RWPE1 (cell line): ENCODE measurements at regions not wholly inside any gene's neighbourhood (a gene's known extent, or its start where the extent isn't known, plus 50 kb on each side); places are given as distances from the start of the nearest gene placed in this dataset.
A peak's percentile ranks its signal among the peaks of the same experiment; 100 is the strongest.

Source experiments
- CTCF ChIA-PET: fragments of 350-600 bp; sonication (Branson Sonifier 250); formaldehyde crosslinking; extraction: SDS; loops from one replicate; lab custom pipeline; 2021; lab: Yijun Ruan, JAX
- POLR2A ChIA-PET: fragments of 400-600 bp; formaldehyde crosslinking; extraction: SDS; loops from one replicate; lab custom pipeline; 2020; ENCODE audit warnings: antibody characterized with exemption; ENCODE audit not compliant: low non-redundant PET; lab: Yijun Ruan, JAX
- DNase-seq: peaks from one replicate; pipeline ENCODE4 v3.0.0; 2012; ENCODE audit warnings: low spot score
- H3K27ac ChIP-seq: fragments of 450-650 bp; 2 replicates; pipeline ENCODE4 v1.5.1; 2017
- TF ChIP-seq, protein P1 (sequence below): fragments of 450-650 bp; conservative IDR thresholded peaks from 2 replicates; pipeline ENCODE4 v1.5.1; 2017; ENCODE audit warnings: low read depth, mild to moderate bottlenecking

- no peak for DNase-seq
- TF ChIP-seq, protein P1, sequence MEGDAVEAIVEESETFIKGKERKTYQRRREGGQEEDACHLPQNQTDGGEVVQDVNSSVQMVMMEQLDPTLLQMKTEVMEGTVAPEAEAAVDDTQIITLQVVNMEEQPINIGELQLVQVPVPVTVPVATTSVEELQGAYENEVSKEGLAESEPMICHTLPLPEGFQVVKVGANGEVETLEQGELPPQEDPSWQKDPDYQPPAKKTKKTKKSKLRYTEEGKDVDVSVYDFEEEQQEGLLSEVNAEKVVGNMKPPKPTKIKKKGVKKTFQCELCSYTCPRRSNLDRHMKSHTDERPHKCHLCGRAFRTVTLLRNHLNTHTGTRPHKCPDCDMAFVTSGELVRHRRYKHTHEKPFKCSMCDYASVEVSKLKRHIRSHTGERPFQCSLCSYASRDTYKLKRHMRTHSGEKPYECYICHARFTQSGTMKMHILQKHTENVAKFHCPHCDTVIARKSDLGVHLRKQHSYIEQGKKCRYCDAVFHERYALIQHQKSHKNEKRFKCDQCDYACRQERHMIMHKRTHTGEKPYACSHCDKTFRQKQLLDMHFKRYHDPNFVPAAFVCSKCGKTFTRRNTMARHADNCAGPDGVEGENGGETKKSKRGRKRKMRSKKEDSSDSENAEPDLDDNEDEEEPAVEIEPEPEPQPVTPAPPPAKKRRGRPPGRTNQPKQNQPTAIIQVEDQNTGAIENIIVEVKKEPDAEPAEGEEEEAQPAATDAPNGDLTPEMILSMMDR = no peak
- ChIA-PET POLR2A (no interaction called here), CTCF (interaction anchor here (0.7 kb wide), 1 partner anchor 7 kb away, joined by 3 read pairs; no protein-coding TSS in a partner anchor)
- H3K27ac ChIP-seq = no peak overlapping the region
Measured at GRCh38 chr2:60159519-60159918, 393.9 kb downstream of the BCL11A start.

- ChIA-PET CTCF (no interaction called here), POLR2A (no interaction called here)
- no peak overlapping the region for H3K27ac ChIP-seq
- no peak for DNase-seq
- TF ChIP-seq, protein P1 = no peak
Measured at GRCh38 chr2:60158262-60158661, 395.2 kb downstream of the BCL11A start.

- ChIA-PET CTCF (no interaction called here), POLR2A (no interaction called here)
- TF ChIP-seq, protein P1 = no peak
- DNase-seq = no peak
- no peak overlapping the region for H3K27ac ChIP-seq
Measured at GRCh38 chr2:60157283-60157682, 396.2 kb downstream of the BCL11A start.

DNA sequence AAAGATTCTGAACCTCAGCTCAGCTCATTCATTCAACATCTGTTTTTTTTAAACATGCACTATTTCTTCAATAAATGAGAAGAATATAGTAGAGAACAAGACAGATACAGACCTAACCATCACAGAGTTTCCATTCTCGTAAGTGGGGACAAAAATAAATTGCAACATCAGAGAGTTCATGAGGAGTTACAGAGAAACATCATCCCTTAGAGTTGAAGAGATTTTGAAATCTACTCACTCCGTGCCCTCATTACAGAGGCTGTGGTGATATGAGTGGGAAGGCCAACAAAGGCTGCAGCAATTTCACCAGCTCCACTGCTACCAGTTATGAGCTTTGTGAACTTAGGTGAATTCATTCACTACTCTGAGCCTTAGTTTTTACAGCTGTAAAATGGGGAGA is 399.3 kb downstream of the BCL11A start:
- no peak for DNase-seq
- POLR2A ChIA-PET = no interaction called here
- TF ChIP-seq, protein P1 = no peak
- CTCF ChIA-PET = no interaction called here
- no peak overlapping the region for H3K27ac ChIP-seq

GRCh38 chr2:60152226-60152833 is 401.1 kb downstream of the BCL11A start:
- ChIA-PET POLR2A (interaction anchor here (0.7 kb wide), 1 partner anchor 370 kb away, joined by 3 read pairs; no protein-coding TSS in a partner anchor), CTCF (interaction anchor here (0.6 kb wide), 1 partner anchor 293 kb away, joined by 4 read pairs; no protein-coding TSS in a partner anchor)
- no peak for DNase-seq
- H3K27ac ChIP-seq = no peak overlapping the region
- TF ChIP-seq, protein P1 = peak; percentile 43

GRCh38 chr2:60149176-60149575 is 404.3 kb downstream of the BCL11A start:
- ChIA-PET POLR2A (no interaction called here), CTCF (no interaction called here)
- TF ChIP-seq, protein P1 = no peak
- DNase-seq = no peak
- H3K27ac ChIP-seq = no peak overlapping the region
